NCI-H1105 (cell line): ENCODE measurements at regions not wholly inside any gene's neighbourhood (a gene's known extent, or its start where the extent isn't known, plus 50 kb on each side); places are given as distances from the start of the nearest gene placed in this dataset.
A peak's percentile ranks its signal among the peaks of the same experiment; 100 is the strongest.
"Not testable (repeated sequence)": the region's sequence is repeated elsewhere in the genome, so short reads cannot be mapped to it uniquely, and the experiment has no call there.

Experiments used
- DNase-seq: peaks from one replicate; lab custom pipeline; 2025; lab: John Stamatoyannopoulos, UW

GRCh38 chr14:30373526-30373925 lies 185.4 kb upstream of the G2E3 start:
- DNase-seq, result no peak

DNA sequence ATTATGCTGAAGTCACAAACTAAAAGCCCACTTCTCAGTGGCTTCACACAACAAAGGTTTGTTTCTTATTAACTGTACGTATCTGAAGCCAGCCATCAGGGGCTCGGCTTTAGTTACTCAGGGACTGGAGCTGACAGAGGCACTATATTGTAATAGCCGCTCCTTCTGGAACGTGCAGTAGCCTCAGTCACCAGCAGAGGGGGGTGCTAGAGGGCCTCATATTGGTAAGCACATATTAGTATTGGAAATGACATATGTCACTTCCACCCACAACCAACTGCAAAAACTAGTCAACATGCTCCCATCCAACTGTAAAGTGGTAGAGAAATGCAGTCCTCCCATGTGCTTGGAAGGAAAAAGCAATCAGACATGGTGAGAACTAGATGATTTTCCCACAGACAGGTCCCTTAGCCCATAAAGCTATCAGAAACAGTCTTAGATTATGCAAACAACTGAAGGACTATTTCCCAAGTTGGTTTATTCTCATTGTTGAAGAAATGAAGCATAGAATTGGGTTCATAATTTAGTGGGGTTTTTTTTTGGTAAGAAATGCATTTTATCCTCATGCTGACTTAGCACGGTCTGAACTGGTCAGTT lies 183.6 kb upstream of the G2E3 start:
- DNase-seq, result no peak

DNA sequence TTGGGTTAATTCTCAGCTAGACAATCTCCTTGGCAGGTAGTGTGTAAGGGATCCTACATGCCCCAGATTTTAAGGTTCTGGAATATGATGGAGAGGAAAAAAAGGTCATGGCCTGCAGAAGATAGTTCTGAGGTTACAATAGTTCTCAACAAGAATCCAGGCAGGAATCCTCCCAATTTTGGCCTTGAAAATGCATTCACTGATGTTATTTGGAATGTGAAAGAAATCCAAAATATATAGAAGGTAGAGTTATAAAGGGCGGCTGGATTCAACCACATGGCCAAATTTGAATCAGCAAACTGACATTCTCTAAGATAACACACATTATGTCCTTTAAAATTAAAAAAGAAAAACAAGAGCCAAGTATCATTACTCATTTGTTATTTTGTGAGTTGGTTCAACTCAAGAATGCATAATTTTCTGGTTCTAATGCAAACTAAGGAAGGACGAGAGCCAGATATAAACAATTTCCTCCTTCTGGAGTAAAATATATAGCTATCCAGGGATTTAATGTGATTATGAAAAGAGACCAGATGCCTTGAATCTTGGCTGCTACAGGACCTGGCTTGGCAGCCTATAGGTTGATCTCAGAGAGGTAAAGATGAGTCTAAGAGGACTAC lies 177.0 kb upstream of the G2E3 start:
- DNase-seq, result no peak

- no peak for DNase-seq
Measured at GRCh38 chr14:30385925-30386324, 173.0 kb upstream of the G2E3 start.

GRCh38 chr14:30387871-30388270 lies 171.1 kb upstream of the G2E3 start:
- DNase-seq, result no peak

GRCh38 chr14:30389134-30389876 lies 169.7 kb upstream of the G2E3 start:
- no peak for DNase-seq

DNA sequence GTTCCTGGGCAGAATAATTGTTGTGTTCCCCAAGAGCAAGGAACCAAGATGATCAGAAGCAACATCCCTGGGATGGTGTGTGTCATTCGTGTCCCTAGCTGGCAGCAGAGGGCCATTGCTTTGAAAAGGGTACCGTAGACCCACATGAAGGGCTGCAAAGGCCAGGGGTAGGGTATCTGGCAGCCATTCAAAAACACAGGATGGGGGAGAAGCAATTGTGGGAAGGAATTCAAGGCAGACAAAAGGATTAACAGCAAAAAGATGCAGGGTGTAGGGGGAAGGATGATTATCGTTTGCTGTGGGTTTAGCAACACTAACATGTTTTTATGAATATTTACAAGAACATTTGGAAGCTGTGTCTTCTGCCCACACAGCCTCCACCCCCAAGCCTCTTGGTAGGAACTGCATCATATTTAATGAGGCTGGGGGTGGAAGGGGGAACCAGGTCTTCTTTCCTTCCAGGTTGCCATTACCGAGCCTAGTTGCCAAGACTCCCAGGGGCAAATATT lies 169.0 kb upstream of the G2E3 start:
- no peak for DNase-seq

DNA sequence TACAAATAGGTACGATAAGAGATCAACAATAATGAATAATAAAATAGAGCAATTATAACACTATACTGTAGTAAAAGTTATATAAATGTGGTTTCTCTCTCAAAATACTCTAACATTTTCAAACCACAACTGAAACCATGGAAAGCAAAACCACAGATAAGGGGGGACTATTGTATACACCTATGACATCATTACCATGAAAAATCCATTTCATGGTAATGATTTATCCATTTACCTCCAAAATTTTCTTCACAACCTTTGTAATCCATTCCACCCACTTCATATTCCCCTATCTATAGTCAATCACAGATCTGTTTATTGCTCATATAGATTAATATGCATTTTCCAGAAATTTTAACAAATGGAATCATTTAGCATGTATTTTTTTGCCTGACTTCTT lies 163.9 kb upstream of the G2E3 start:
- DNase-seq, result no peak

DNA sequence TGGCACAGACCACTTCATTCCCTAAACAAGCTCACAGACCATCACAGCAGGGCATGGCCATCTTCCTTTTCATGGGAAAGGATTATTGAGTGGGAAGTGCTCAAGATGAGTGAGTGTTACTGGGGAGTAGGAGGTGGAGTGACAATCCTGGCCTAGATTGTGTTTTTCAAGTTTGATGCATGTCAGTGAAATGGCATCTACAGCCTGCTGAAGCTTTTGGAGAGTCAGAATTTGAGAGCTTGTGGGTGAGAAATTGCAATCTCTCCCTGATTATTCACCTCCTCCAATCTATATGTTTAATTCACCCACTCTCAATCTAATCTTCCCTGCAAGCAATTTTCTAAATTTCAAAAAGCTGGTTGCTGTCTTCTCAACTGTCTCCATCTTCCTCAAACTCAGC lies 156.1 kb upstream of the G2E3 start:
- DNase-seq, result no peak

GRCh38 chr14:30403791-30404190 lies 155.2 kb upstream of the G2E3 start:
- DNase-seq, result no peak

DNA sequence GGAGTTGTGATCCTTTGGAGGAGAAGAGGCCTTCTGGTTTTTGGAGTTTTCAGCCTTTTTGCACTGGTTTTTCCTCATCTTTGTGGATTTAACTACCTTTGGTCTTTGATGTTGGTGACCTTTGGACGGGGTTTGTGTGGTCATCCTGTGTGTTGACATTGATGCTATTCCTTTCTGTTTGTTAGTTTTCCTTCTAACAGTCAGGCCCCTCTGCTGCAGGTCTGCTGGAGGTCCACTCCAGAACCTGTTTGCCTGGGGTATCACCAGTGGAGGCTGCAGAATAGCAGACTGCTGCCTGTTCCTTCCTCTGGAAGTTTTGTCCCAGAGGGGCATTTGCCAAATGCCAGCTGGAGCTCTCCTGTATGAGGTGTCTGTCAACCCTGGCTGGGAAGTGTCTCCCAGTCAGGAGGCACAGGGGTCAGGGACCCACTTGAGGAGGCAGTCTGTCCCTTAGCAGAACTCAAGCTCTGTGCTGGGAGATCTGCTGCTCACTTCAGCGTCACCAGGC lies 149.4 kb upstream of the G2E3 start:
- not testable (repeated sequence) for DNase-seq

DNA sequence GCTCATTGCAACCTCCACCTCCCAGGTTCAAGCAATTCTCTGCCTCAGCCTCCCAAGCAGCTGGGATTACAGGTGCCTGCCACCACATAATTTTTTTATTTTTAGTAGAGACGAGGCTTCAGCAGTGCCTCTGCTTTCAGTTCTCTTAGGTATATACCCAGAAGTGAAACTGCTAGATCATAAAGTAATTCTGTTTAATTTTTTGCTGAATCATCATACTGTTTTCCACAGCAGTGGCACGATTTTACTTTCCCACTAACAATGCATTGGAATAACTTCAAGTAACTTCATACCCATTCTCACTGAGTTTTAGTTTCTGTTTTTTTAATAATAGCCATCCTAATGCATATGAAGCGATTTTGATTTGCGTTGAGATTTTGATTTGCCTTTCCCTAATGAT lies 148.0 kb upstream of the G2E3 start:
- no peak for DNase-seq

GRCh38 chr14:30413184-30413583 lies 145.8 kb upstream of the G2E3 start:
- DNase-seq, result not testable (repeated sequence)

DNA sequence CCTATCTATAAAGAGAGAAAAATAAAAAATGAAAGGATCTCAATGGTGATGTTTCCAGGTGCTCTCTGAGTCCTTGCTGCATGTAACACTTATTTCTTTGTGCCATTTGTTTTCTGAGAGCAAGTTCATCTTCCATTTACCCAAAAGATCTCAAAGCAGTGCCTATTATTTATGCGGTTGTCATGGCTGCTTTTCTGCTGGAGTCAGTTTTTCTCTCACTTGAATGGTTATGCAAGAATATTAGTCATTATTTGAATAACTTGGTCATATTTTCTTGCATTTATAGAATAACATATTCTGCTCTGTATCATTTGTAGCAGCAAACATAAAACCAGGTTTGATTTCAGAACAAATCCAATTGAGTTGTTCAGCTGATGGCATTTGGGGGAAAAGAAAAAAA lies 141.8 kb upstream of the G2E3 start:
- no peak for DNase-seq

DNA sequence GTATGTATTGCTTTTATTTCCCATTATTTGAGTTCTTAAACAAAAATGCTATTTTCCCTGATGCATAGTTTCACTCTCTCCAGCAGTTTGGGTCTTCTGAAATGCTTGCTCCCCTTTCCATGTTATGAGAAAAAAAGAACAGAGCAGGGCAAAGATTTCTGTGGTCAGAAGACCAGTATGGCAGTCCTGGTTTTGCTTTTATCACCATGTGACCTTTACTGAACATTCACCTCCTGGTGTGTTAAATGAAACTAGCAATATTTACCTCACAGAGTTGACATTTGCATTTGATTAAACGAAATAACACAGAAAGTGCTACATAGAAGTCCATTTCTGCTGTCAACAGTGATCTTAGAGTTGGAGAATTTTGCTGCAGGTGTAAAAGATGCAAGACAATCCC lies 141.0 kb upstream of the G2E3 start:
- no peak for DNase-seq

GRCh38 chr14:30419037-30419436 lies 139.9 kb upstream of the G2E3 start:
- DNase-seq, result no peak

DNA sequence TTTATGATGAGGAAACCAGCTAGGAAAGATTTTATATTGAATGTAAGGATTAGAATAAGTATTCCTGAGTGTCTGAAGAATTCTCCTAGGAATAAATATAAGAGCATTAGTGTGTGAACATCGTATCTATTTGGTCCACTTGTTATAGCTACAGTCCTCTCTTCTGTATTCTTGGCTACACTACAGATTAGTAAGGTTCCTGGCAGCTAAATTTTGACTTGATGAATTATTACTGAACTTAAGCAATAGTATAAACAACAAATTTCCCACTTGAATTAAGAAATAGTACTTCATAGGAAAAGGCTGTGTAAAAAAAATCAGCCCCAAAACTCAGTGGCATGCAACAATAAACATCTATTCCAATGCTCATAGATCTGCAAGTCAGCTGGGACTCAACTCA lies 138.4 kb upstream of the G2E3 start:
- no peak for DNase-seq

DNA sequence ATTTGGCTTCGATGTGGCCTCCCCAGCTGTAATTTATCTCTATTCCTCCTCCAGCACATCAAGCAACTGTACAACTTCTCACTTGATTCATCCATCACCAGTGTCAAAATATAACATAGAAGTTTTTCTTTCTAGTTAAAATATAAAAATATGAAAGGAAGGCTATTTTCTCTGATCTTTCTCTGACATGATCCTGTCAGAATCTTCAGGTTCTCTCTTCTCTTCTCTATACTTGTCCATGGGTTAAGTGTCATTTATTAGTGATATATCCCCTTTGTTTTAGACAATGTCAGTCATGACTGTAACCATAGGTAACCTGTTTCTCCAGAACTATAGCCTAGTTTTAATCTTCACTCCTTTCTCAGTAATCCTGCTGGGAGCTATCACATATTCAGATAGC lies 132.5 kb upstream of the G2E3 start:
- no peak for DNase-seq

DNA sequence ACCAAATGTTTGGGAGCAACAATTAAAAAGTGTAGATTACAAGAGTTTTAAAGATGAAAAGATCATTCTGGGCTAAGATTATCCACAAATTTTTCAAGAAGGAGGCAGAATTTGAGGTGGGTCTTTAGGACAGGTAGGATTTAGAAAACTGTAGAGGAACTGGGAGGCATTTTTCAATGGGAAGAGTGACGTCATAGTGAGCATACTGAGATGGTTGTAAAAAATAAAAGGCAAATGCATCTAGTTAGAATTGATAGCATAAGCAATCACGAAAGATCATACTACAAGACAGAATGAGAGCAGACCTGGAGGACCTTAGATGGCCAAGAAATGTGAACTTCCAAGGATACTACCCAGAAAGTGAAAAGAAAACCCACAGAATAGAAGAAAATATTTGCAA lies 131.6 kb upstream of the G2E3 start:
- DNase-seq, result no peak

- DNase-seq, result no peak
Measured at GRCh38 chr14:30427846-30428245, 131.1 kb upstream of the G2E3 start.

GRCh38 chr14:30431552-30431951 lies 127.4 kb upstream of the G2E3 start:
- no peak for DNase-seq

DNA sequence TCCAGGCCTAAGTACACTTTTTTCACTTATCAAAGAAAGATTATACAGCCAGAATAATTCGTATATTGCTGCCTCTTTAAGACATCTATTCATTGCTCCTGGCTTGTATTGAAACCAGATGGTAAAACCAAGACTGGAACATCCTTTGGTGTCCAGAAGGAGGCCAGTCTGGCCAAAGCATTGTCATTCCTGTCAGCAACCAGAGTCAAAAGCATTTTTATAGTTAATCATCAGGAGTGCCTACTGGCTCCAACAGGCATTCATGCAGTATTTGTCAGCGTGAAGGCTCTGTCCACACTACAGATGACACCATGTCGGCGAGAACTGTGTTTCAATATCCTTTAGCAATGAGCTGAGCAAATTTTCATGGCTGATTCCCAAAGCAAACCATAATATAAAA lies 118.0 kb upstream of the G2E3 start:
- no peak for DNase-seq

- peak; percentile 28 for DNase-seq
Measured at GRCh38 chr14:30443368-30444007, 115.5 kb upstream of the G2E3 start.
